Heart right ventricle (tissue), 16 donors: ENCODE measurements at regions not wholly inside any gene's neighbourhood (a gene's known extent, or its start where the extent isn't known, plus 50 kb on each side); places are given as distances from the start of the nearest gene placed in this dataset.
A peak's percentile ranks its signal among the peaks of the same experiment; 100 is the strongest.

Source experiments
- ATAC-seq, 8 donors: fragments of 200-7000 bp; cut with Tn5 transposase; one replicate each; pipeline ENCODE4 v1.9.1; 2020; ENCODE audit warnings: mild to moderate bottlenecking in 8 of 8, moderate library complexity in 8 of 8, moderate number of reproducible peaks in 1 of 8
- DNase-seq, 2 donors: peaks; one replicate each; pipeline ENCODE4 v3.0.0-alpha.2; 2020
- H3K27ac ChIP-seq, 10 donors: fragments of 200-600 bp; sonication (generic) in 2 of 10; one replicate each; pipeline versions ENCODE4 v1.5.0 to v1.8.0; 2020 to 2022; ENCODE audit warnings: mild to moderate bottlenecking in 3 of 10
- H3K27me3 ChIP-seq, 7 donors: fragments of 200-600 bp; one replicate each; pipeline ENCODE4 v1.8.0; 2021 to 2022; ENCODE audit warnings: mild to moderate bottlenecking in 2 of 7
- H3K36me3 ChIP-seq, 9 donors: fragments of 200-600 bp; sonication (generic) in 1 of 9; one replicate each; pipeline versions ENCODE4 v1.5.0 to v1.8.0; 2020 to 2022; ENCODE audit warnings: mild to moderate bottlenecking in 2 of 9
- H3K4me1 ChIP-seq, 9 donors: fragments of 200-600 bp; sonication (generic) in 1 of 9; one replicate each; pipeline versions ENCODE4 v1.5.0 to v1.8.0; 2020 to 2022; ENCODE audit warnings: mild to moderate bottlenecking in 4 of 9
- H3K4me3 ChIP-seq, 10 donors: fragments of 200-600 bp; sonication (generic) in 2 of 10; one replicate each; pipeline versions ENCODE4 v1.5.0 to v1.8.0; 2020 to 2022; ENCODE audit warnings: mild to moderate bottlenecking in 7 of 10, moderate library complexity in 2 of 10
- H3K9me3 ChIP-seq, 11 donors: fragments of 200-600 bp in 10 of 11; sonication (generic) in 2 of 11; one replicate each; pipeline versions ENCODE4 v1.5.0 to v1.8.0; 2013 to 2022; ENCODE audit warnings: mild to moderate bottlenecking in 2 of 11, control low read depth in 1 of 11, moderate library complexity in 1 of 11
- CTCF ChIP-seq, 9 donors: fragments of 200-600 bp; sonication (generic) in 2 of 9; IDR thresholded peaks; one replicate each; pipeline versions ENCODE4 v1.5.0 to v1.8.0; 2021 to 2022; ENCODE audit warnings: antibody characterized with exemption in 9 of 9, mild to moderate bottlenecking in 5 of 9, moderate library complexity in 1 of 9
- WGBS, 2 donors: extraction: QIAGEN DNeasy Blood & Tissue Kit; methylation state at CpG; one replicate each; pipeline ENCODE4 v1.1.7; 2013; ENCODE audit warnings: inconsistent platforms in 1 of 2; 5-methylcytosine and 5-hydroxymethylcytosine counted together
- intact Hi-C, 10 donors: fragments of 100-400 bp; cut with DNase I; formaldehyde crosslinking; loops; one replicate each; pipeline versions ENCODE4 v1.11.1 to v1.14.2; 2022
- donor health status: Arrhythmogenic right ventricular cardiomyopathy.
- donor health status: ischemic (EF 13 %, LVEDD 7.1; RV severe dilation, severe dysfunction).
- donor health status: healthy with polysubstance abuse.
- donor health status: DM: no; HTN: yes; CAD: no.
- donor health status: DM: no; HTN: no; CAD: no.
- donor health status: ischemic (EF 25% LVEDD 6.9; RV normal size, moderate dysfunction).
- donor health status: ischemic (EF 25% LVEDD 5.7; RV mildly dilated, moderate dysfunction).
- donor health status: healthy.
- donor health status: DM: yes; HTN: yes; CAD: no.
- donor health status: Ischemic cardiomyopathy.
- donor health status: ischemic (EF 35%, LVEDD 5.7; RV mildly dilated, moderate dysfunction).
- donor health status: nonischemic (EF 11% LVEDD 7.7; RV severe dilation, severe dysfunction).
- donor health status: DM: yes; HTN: yes; CAD: no.
- donor health status: PGD.
- donor health status: ischemic (EF 29% LVEDD 5.4; RV normal size, mild dysfunction).
- donor health status: nonischemic (EF 23%, LVEDD 6.1; RV moderate dilation, normal function).

GRCh38 chr2:144673456-144673855, 153.5 kb upstream of the ZEB2 start:
- intact Hi-C loops: no loop called here

GRCh38 chr2:144671695-144672455, 152.0 kb upstream of the ZEB2 start:
- TF ChIP-seq CTCF (IDR thresholded peaks at IDR 0.05): no peak
- intact Hi-C loops: no loop called here
- H3K4me3 ChIP-seq: no peak overlapping the region
- peak in 7 of 8 donors; percentile 37 to 71 (median 50) for ATAC-seq
- 90 to 92% methylated on average over 4 of the region's 4 CpGs for WGBS, 2 donors
- DNase-seq: no peak
- no peaks in the 10 kb centered on the region for H3K9me3 ChIP-seq
- no peaks in the 10 kb centered on the region for H3K36me3 ChIP-seq
- peaks cover 0 to 22% (median 0%) of the 10 kb centered on the region in 9 donors for H3K4me1 ChIP-seq
- no peaks in the 10 kb centered on the region for H3K27me3 ChIP-seq
- peak overlapping the region in 5 of 10 donors; percentile 27 to 83 (median 32) for H3K27ac ChIP-seq

More at GRCh38 chr2:144673456-144673855, 153.5 kb upstream of the ZEB2 start:
- 61 to 62% methylated on average over 3 of the region's 3 CpGs for WGBS, 2 donors
- H3K4me1 ChIP-seq: peaks cover 0 to 22% (median 0%) of the 10 kb centered on the region in 9 donors
- H3K4me3 ChIP-seq: no peak overlapping the region
- TF ChIP-seq CTCF (IDR thresholded peaks at IDR 0.05): no peak
- no peak overlapping the region for H3K27ac ChIP-seq
- DNase-seq (no peak), ATAC-seq (no peak)
- no peaks in the 10 kb centered on the region for H3K36me3 ChIP-seq
- H3K9me3 ChIP-seq: no peaks in the 10 kb centered on the region
- no peaks in the 10 kb centered on the region for H3K27me3 ChIP-seq

GRCh38 chr2:144670738-144671137, 150.8 kb upstream of the ZEB2 start:
- intact Hi-C loops: no loop called here
- H3K27ac ChIP-seq: peak overlapping the region in 1 of 10 donors; percentile 83
- no peaks in the 10 kb centered on the region for H3K27me3 ChIP-seq
- H3K9me3 ChIP-seq: no peaks in the 10 kb centered on the region
- no peak overlapping the region for H3K4me3 ChIP-seq
- H3K36me3 ChIP-seq: no peaks in the 10 kb centered on the region
- TF ChIP-seq CTCF (IDR thresholded peaks at IDR 0.05): no peak
- no peak for ATAC-seq
- DNase-seq: no peak
- peaks cover 0 to 31% (median 0%) of the 10 kb centered on the region in 9 donors for H3K4me1 ChIP-seq
- WGBS, 2 donors: 99 to 100% methylated on average over 1 of the region's 1 CpG

- peak overlapping the region in 1 of 10 donors; percentile 45 for H3K27ac ChIP-seq
- TF ChIP-seq CTCF (IDR thresholded peaks at IDR 0.05): no peak
- peaks cover 0 to 38% (median 0%) of the 10 kb centered on the region in 9 donors for H3K4me1 ChIP-seq
- no peaks in the 10 kb centered on the region for H3K9me3 ChIP-seq
- intact Hi-C loops: no loop called here
- 89 to 92% methylated on average over 2 of the region's 2 CpGs for WGBS, 2 donors
- H3K27me3 ChIP-seq: no peaks in the 10 kb centered on the region
- no peaks in the 10 kb centered on the region for H3K36me3 ChIP-seq
- no peak overlapping the region for H3K4me3 ChIP-seq
- ATAC-seq (peak in 1 of 8 donors; percentile 38), DNase-seq (no peak)
Observed at GRCh38 chr2:144670080-144670479, 150.2 kb upstream of the ZEB2 start.
